Activated T-cell treated with anti-CD3 and anti-CD28 coated beads, Interleukin-2, amount 50 U/mL, for 72 hours (primary cell): ENCODE measurements at regions not wholly inside any gene's neighbourhood (a gene's known extent, or its start where the extent isn't known, plus 50 kb on each side); places are given as distances from the start of the nearest gene placed in this dataset.
A peak's percentile ranks its signal among the peaks of the same experiment; 100 is the strongest.

Experiments
- ATAC-seq, 2 donors: fragments of 150-1000 bp; cut with Tn5 transposase; replicated peaks in 1 of 2; 2 replicates each; pipeline ENCODE4 v1.10.0; 2021; ENCODE audit warnings: moderate library complexity in 2 of 2, mild to moderate bottlenecking in 1 of 2
- DNase-seq, 2 donors: peaks; one replicate each; pipeline ENCODE4 v3.0.0; 2021 to 2022; ENCODE audit warnings: mixed read lengths in 1 of 2
- H3K27ac Mint-ChIP-seq: one replicate; pipeline ENCODE4 v1.8.0; 2022; ENCODE audit warnings: mild to moderate bottlenecking, moderate library complexity, mixed read lengths
- H3K27me3 Mint-ChIP-seq: one replicate; pipeline ENCODE4 v1.8.0; 2022; ENCODE audit warnings: low read depth, mixed read lengths
- H3K36me3 Mint-ChIP-seq, 2 donors: one replicate each; pipeline ENCODE4 v1.8.0; 2022; ENCODE audit warnings: mixed read lengths in 2 of 2, mild to moderate bottlenecking in 1 of 2; ENCODE audit not compliant: insufficient read depth in 2 of 2
- H3K4me1 Mint-ChIP-seq: one replicate; pipeline ENCODE4 v1.8.0; 2022; ENCODE audit warnings: low read depth, mixed read lengths
- H3K4me3 Mint-ChIP-seq, 2 donors: one replicate each; pipeline ENCODE4 v1.8.0; 2022; ENCODE audit warnings: mild to moderate bottlenecking in 2 of 2, mixed read lengths in 2 of 2, moderate library complexity in 2 of 2
- H3K9me3 Mint-ChIP-seq, 2 donors: one replicate each; pipeline ENCODE4 v1.8.0; 2022; ENCODE audit warnings: mixed read lengths in 2 of 2

DNA sequence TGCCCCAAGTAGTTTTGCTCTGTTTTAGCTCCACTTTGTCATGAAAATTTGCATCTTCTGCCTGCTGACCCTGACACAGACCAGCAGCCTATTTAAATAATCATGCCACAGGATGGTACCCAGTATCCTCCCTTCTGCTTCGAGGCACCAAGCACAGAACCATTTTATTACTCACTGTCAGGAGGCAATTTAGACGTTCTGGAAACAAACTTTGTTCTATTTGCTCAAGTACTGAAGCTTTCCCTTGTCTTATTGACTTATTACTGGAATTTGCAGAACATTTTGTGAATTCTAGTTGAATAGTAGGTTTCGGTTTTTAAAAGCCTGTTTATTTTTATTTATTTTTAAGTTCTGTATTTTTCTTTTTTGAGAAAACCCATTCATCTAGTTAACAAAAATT lies 279.6 kb upstream of the GADL1 start:
- Mint-ChIP-seq H3K27ac (no peak overlapping the region), H3K27me3 (no peaks in the 10 kb centered on the region), H3K36me3 (peaks cover 0 to 1% of the 10 kb centered on the region in 2 donors), H3K9me3 (no peaks in the 10 kb centered on the region), H3K4me3 (no peak overlapping the region), H3K4me1 (peaks cover 12% of the 10 kb centered on the region)
- ATAC-seq (no peak), DNase-seq (no peak)

DNA sequence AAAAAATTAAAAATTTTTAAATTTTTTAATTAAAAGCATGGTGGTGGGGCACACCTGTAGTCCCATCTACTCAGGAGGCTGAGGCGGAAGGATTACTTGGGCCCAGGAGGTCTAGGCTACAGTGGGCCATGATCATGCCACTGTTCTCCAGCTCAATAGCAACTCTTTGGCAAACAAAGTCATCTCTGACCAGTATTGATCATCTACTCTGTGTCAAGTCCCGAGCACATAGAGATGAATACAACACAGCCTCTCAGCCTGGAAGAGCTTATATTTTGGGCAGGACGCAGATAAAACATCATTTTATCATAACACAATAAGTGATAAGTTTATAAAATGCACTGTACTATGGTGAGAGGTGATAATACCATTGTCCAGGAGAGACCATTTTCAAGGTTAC lies 281.6 kb upstream of the GADL1 start:
- no peak for ATAC-seq

DNA sequence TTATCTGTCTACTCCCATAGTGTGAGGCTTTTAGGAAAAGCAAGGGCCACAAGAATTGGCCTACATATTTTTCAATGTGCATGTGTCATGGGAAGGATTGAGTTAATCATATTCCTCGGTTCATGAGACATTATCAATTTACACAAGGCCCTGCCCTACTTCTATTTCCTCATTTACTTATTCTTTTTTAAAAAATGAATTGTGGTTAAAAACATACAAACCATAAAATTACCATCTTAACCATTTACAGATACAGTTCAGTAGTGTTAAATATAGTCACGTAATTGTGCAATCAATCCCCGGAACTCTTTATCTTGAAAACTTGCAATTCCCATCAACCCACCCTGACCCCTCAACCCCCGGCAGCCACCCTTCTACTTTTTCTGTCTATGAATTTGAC lies 284.0 kb upstream of the GADL1 start:
- no peak overlapping the region for H3K4me3 Mint-ChIP-seq
- H3K27me3 Mint-ChIP-seq: no peaks in the 10 kb centered on the region
- H3K4me1 Mint-ChIP-seq: no peaks in the 10 kb centered on the region
- peaks cover 0 to 1% of the 10 kb centered on the region in 2 donors for H3K36me3 Mint-ChIP-seq
- DNase-seq (no peak), ATAC-seq (no peak)
- H3K27ac Mint-ChIP-seq: no peak overlapping the region
- H3K9me3 Mint-ChIP-seq: no peaks in the 10 kb centered on the region

More for the DNA sequence above, 281.6 kb upstream of the GADL1 start:
- Mint-ChIP-seq H3K27ac (no peak overlapping the region), H3K4me3 (no peak overlapping the region), H3K36me3 (peaks cover 0 to 1% of the 10 kb centered on the region in 2 donors), H3K4me1 (peaks cover 12% of the 10 kb centered on the region), H3K9me3 (no peaks in the 10 kb centered on the region), H3K27me3 (no peaks in the 10 kb centered on the region)
- DNase-seq: no peak

DNA sequence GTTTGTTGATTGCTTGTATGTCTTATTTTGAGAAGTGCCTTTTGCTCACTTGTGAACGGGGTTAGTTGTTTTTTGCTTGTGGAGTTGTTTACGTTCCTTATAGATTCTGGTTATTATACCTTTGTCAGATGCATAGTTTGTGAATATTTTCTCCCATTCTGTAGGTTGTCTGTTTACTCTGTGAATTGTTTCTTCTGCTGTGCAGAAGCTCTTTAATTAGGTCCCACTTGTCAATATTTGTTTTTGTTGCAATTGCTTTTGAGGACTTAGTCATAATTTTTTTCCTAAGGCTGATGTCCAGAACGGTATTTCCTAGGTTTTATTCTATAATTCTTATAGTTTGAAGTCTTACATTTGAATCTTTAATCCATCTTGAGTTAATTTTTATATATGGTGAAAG lies 285.3 kb upstream of the GADL1 start:
- no peaks in the 10 kb centered on the region for H3K27me3 Mint-ChIP-seq
- no peak overlapping the region for H3K27ac Mint-ChIP-seq
- ATAC-seq: no peak
- no peaks in the 10 kb centered on the region for H3K4me1 Mint-ChIP-seq
- no peak for DNase-seq
- H3K36me3 Mint-ChIP-seq: peaks cover 0 to 1% of the 10 kb centered on the region in 2 donors
- no peaks in the 10 kb centered on the region for H3K9me3 Mint-ChIP-seq
- H3K4me3 Mint-ChIP-seq: no peak overlapping the region

DNA sequence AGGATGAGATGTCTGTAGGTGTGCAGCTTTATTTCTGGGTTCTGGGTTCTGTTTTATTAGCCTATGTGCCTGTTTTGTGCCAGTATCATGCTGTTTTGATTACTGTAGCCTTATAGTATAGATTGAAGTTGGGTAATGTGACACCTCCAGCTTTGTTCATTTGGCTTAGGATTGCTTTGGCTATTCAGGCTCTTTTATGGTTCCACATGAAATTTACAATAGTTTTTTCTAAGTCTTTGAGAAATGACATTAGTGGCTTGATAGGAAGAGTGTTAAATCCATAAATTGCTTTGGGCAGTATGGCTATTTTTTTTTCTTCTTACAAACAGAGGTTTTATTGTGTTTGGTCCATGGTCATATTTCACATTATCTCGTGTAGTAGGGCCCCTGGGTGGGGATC lies 285.8 kb upstream of the GADL1 start:
- no peak for ATAC-seq
- no peaks in the 10 kb centered on the region for H3K9me3 Mint-ChIP-seq

DNA sequence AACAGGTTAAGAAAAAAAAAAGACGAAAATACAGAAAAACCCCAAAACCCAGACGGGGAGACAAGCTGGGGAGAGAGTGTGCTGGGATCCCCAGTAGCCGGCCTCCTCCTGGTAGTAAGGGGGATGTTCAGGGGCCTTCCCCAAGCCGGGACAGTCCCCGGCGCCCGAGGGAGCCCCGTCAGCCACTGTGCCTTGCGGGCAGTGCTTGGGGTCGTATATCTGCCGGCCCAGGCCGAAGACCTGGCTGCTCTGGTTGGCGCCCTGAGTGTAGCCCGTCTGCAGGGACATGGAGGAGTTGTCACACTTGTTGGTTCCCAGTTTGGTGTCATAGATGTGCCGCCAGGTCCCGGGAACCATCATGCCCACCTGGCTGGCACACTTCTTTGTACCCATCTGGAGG lies 287.2 kb upstream of the GADL1 start:
- no peaks in the 10 kb centered on the region for H3K27me3 Mint-ChIP-seq
- H3K36me3 Mint-ChIP-seq: peaks cover 0 to 1% of the 10 kb centered on the region in 2 donors
- H3K9me3 Mint-ChIP-seq: no peaks in the 10 kb centered on the region
- DNase-seq (no peak), ATAC-seq (no peak)
- no peaks in the 10 kb centered on the region for H3K4me1 Mint-ChIP-seq
- no peak overlapping the region for H3K4me3 Mint-ChIP-seq
- no peak overlapping the region for H3K27ac Mint-ChIP-seq

More for the DNA sequence above, 285.8 kb upstream of the GADL1 start:
- Mint-ChIP-seq H3K27me3 (no peaks in the 10 kb centered on the region), H3K27ac (peak overlapping the region; percentile 41), H3K36me3 (peaks cover 0 to 1% of the 10 kb centered on the region in 2 donors), H3K4me1 (no peaks in the 10 kb centered on the region), H3K4me3 (no peak overlapping the region)
- DNase-seq: no peak

DNA sequence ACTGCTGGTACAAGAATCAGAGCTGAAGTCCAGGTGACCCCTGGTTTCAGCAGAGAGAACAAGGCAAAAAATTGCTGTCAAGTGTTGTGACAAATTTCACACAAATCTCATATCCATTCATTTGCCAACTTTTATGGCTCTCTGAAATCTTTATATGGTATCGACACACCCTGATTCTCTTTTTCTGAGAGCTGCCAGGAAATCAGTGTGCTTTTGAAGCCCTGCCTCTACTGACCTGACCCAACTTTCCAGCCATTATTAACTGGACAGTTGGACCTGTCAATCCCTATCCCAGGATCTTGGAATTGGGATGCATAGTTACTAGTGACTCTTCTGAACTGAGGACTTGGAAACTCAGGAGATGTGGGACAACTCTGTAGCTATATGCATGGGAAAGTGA lies 288.2 kb upstream of the GADL1 start:
- Mint-ChIP-seq H3K27ac (no peak overlapping the region), H3K36me3 (no peaks in the 10 kb centered on the region), H3K27me3 (no peaks in the 10 kb centered on the region), H3K4me3 (no peak overlapping the region), H3K9me3 (no peaks in the 10 kb centered on the region), H3K4me1 (no peaks in the 10 kb centered on the region)
- ATAC-seq (no peak), DNase-seq (no peak)

DNA sequence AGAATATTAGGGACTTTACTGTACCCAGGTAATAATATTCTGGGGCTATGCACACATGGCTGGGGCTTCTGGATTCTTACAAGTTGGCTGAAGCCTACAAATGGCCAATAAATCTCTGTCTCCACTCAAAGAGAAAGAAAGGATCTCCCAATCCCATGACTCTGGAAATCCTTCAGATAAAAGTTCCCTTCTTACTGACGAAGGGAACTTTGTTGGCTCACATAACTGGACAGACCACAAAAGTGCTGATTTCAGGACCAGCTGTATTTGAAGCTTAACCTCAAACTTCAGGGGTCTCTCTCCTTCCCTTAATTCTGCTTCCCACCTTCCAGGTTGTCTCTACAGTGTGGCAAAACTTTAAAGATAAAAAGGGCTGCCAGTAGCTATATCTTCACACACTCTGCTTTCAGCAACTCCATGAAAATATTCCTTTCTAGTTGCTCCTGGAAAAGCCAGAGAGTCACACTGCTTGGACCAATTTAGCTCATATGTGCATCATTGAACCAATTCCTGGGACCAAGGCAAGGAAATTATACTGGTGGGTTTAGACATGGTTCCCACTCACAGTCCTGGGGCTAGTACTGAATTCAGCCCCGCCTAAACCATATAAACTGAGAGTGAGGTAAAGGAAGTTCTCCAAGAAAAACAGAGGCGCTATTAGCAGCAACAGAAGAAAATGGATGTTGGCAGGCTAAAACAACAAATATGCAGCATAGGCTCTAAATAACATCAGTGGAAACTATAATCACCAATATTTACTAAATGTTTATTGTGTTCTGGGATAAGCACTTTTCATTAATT lies 290.0 kb upstream of the GADL1 start:
- Mint-ChIP-seq H3K27ac (no peak overlapping the region), H3K27me3 (no peaks in the 10 kb centered on the region), H3K4me3 (no peak overlapping the region), H3K36me3 (no peaks in the 10 kb centered on the region), H3K4me1 (no peaks in the 10 kb centered on the region), H3K9me3 (no peaks in the 10 kb centered on the region)
- ATAC-seq (no peak), DNase-seq (no peak)

DNA sequence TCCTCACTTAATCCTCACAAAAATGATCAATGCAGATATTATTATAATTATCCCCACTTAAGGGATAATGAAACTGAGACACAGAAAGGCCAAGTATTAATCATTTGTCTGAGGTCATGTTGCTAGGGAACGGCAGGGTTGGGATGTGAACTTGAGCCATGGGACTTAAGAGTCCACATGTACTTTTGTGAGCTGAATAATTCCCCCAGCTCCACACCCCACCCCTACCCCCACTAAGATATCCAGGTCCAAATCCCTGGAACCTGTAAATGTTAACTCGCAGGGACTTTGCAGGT lies 290.5 kb upstream of the GADL1 start:
- H3K4me3 Mint-ChIP-seq: no peak overlapping the region
- no peak for DNase-seq
- H3K36me3 Mint-ChIP-seq: no peaks in the 10 kb centered on the region
- no peak overlapping the region for H3K27ac Mint-ChIP-seq
- ATAC-seq: no peak
- no peaks in the 10 kb centered on the region for H3K4me1 Mint-ChIP-seq
- H3K27me3 Mint-ChIP-seq: no peaks in the 10 kb centered on the region
- H3K9me3 Mint-ChIP-seq: no peaks in the 10 kb centered on the region

DNA sequence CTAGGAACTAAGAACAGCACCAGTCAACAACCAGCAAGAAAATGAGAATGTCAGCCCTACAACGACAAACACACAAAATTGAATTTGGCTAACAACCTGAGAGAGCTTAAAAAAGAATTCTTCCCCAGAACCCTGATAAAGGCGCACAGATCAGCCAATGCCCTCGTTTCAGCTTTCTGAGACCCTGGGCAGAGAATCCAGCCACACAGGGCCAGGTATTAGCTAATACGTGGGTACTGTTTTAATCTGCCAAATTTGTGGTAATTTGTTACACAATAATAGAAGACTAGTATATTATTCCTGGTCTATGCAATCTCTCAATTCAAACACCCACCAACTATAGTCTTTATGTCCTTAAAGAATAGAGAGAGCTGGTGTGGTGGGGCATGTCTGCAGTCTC lies 291.6 kb upstream of the GADL1 start:
- DNase-seq (no peak), ATAC-seq (no peak)
- Mint-ChIP-seq H3K27ac (no peak overlapping the region), H3K4me1 (no peaks in the 10 kb centered on the region), H3K9me3 (no peaks in the 10 kb centered on the region), H3K4me3 (no peak overlapping the region), H3K36me3 (no peaks in the 10 kb centered on the region), H3K27me3 (no peaks in the 10 kb centered on the region)

DNA sequence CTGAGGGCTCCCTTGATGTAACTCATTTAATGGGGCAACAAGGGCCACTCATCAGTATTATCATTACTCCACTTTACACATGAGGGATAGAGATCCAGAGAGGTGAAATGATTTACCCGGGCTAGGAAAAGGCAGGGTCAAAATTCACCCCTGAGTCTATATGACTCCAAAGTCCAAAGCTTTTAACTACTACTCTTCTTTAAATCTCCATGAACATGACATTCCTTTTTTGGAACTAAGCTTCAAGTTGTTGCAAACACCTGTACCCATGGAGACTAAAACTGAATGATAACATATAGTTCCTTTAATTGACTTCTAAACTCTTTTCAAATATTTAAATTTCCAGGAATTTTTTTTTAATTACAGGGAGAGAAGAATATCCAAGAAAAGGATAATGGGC lies 292.9 kb upstream of the GADL1 start:
- Mint-ChIP-seq H3K36me3 (no peaks in the 10 kb centered on the region), H3K27me3 (no peaks in the 10 kb centered on the region), H3K9me3 (peaks cover 5% of the 10 kb centered on the region in 2 donors), H3K4me1 (no peaks in the 10 kb centered on the region), H3K4me3 (no peak overlapping the region), H3K27ac (no peak overlapping the region)
- no peak for ATAC-seq
- no peak for DNase-seq

DNA sequence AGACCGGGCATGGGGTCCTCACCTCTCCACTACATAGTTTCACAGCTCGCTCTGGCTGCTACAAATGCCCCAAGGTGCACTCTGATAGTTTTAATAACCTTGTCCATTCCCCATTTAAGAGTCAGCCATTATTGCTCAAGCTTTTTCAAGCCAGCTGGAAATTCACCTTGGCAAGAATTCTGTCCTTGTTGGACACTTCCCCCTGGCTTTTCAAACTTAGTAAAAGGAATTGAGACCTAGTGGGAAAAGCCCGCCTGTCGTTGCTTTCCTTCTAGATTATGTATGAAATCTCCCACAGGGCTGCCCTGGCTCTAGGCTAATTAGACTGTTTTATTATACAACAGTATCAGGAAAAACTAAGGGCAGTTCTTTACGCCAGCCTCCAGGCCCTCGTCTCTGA lies 293.7 kb upstream of the GADL1 start:
- H3K27ac Mint-ChIP-seq: no peak overlapping the region
- peaks cover 6% of the 10 kb centered on the region in 2 donors for H3K9me3 Mint-ChIP-seq
- H3K4me1 Mint-ChIP-seq: peaks cover 2% of the 10 kb centered on the region
- ATAC-seq (no peak), DNase-seq (no peak)
- H3K27me3 Mint-ChIP-seq: no peaks in the 10 kb centered on the region
- H3K4me3 Mint-ChIP-seq: no peak overlapping the region
- peaks cover 0 to under 1% of the 10 kb centered on the region in 2 donors for H3K36me3 Mint-ChIP-seq

DNA sequence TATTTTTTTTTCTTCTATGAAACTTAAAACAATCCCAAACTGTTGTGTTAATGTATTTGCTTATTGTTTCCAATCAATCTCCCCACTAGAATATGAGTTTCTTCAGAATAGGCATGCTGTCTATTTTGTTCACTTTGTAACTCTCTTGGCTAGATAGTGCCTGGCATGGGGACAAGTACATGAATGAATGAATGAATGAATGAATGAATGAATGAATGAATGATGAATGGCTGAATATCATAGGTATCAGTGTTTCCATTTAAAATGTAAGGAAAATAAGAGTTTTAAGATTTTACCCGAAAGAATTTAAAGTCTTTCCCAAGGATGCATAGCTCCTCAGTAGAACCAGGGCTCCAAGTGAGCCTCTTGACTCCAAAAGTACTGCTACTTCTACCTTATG lies 294.9 kb upstream of the GADL1 start:
- Mint-ChIP-seq H3K27me3 (no peaks in the 10 kb centered on the region), H3K4me3 (no peak overlapping the region), H3K4me1 (peaks cover 7% of the 10 kb centered on the region), H3K9me3 (peaks cover 10 to 11% of the 10 kb centered on the region in 2 donors), H3K27ac (no peak overlapping the region), H3K36me3 (peaks cover 0 to 4% of the 10 kb centered on the region in 2 donors)
- ATAC-seq (no peak), DNase-seq (no peak)

DNA sequence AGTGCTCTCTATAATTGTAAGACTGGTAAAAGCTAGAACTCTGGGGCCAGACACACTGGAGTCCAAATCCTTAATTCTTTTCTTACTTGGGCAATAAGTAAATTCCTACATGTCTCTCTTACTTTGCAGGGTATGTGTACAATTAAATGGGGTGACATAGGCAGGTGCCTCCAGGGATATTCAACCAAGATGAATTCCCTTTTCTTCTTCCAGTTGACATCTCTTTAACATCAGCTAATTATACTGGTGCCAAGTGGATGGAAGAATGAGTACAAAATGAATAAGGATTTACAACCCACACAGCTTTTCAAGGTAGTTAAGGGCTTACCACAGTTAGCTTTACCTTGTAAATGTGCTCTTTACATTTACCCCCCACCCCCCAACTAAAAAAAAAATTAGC lies 295.5 kb upstream of the GADL1 start:
- Mint-ChIP-seq H3K9me3 (peaks cover 10 to 11% of the 10 kb centered on the region in 2 donors), H3K27ac (no peak overlapping the region), H3K4me1 (peaks cover 7% of the 10 kb centered on the region), H3K36me3 (peaks cover 0 to 4% of the 10 kb centered on the region in 2 donors), H3K4me3 (no peak overlapping the region), H3K27me3 (no peaks in the 10 kb centered on the region)
- ATAC-seq (no peak), DNase-seq (no peak)
